ENCODE measurements at regions not wholly inside any gene's neighbourhood (a gene's known extent, or its start where the extent isn't known, plus 50 kb on each side); places are given as distances from the start of the nearest gene placed in this dataset.
A peak's percentile ranks its signal among the peaks of the same experiment; 100 is the strongest.

DNA sequence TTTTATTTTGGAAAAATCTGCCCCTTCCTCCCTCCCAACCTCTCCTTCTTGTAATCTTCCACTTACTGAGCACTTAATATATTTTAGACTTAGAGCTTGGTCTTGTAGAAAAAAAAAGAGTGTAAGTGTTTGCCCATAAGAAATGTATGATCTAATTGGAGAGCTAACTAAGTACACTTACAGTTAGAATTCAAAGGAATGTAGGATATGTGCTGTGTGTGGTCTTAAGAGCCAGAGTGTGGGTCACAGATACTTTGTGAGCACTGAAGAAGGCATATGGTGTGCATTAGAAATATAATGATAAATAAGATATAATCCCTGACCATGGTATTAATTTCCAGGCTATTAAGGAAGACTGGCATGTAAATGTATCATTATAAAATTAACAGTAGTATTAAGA, 91.8 kb upstream of the ZNF521 start:
- DNase-seq (ENCODE audit: low spot score), result no peak

DNA sequence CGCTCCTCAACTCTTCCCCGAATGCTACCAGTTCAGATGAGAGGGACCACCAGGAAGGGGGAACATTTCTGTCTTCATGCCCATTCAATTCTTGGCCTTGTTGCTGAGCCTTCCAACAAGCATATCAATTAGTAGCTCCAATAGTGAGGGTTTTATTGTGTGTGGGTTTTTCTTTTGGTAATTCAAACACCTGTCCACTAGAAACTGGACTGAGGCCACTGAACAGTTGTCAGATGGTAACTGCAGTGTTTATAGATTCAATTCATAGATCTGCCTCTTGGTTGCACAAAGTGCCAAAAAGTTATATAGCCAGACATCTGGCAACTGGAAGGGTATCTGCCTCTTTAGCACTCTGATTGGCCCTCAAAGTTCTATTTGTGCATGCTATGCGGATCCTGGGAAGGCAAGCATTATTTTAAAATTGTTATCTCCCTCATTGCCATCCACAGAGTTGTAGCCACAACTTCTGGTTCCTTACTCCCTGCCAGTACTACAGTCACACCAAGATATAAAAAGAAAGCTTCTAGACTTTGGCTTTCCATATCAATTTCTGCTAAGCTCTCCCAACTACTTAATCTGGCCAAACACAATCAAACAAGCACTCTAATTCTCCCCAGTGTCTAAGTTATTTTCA, 83.3 kb upstream of the ZNF521 start:
- no peak for DNase-seq (ENCODE audit: low spot score)

DNA sequence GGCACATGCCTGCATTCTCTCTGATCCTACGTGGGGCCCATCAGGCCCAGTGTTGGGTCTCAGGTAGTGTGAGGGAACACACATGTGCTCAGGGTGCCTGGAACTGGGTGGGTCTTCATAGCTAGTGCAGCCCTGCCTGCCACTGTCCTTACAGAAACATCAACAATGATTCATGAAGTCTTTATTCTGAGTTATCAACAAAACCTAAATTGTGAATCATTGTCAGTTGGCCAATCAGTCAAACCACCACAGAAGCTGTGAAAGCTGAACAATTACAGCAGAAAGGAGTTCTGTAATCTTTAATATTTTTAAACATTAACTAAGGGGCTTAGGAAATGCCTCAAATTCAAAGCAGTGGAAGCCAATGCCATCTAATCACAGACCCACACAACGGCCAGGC, 82.8 kb upstream of the ZNF521 start:
- DNase-seq (ENCODE audit: low spot score), result no peak

DNA sequence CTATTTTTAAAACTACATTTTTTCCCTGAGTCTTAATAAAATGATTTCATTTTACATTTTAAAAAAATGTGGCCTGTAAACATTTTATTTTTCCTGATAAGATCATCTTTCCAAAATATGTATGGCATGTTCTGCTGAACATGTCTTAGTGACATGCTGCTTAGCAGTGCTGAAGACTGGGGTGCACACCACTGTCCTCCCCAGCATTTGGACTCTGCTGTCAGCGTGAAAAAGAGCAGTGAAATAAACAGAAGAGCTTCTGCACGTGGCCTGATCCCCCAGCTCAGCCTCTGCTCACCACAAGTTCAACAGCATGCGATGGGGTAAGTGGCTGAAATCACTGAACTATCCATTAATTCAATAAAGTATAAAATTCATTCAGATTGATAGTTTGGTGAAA, 81.6 kb upstream of the ZNF521 start:
- no peak for DNase-seq (ENCODE audit: low spot score)

DNA sequence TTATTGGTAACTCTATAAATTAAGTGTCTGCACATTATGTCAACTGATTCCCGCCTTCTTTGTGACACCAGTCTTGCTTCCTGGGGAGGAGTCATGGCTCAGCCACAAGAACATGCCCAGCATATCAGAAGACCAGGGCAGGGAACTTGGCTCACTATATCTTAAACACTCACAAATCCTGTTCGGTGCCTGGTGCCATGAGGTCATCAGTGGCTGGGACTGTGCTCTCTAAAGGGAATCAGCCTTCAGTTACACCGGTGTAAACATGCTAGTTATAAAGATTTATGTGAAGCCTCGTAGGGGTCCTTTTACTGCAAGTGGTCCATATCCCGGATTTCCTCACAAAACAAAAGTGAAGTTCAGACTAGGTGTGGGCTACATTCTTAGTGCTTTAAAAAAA, 73.1 kb upstream of the ZNF521 start:
- DNase-seq (ENCODE audit: low spot score), result peak; percentile 30

DNA sequence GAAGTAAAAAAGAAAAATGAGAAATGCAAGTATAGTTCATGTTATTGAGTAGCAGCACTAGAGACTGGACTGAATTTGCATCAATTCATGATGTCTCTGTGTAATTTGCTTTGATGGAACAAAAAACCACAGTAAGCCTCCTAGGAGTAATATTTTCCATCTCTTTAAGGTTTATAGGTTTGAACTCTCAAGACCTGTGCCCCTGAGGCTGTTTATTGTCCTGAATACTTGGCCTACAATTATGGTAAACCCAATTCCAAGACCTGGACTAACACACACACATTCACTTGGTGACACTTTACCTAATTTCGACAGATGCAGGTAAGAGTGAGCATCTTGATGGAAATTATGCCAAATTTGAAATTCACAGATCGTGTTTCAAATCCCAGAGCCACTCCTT, 71.8 kb upstream of the ZNF521 start:
- no peak for DNase-seq (ENCODE audit: low spot score)

DNA sequence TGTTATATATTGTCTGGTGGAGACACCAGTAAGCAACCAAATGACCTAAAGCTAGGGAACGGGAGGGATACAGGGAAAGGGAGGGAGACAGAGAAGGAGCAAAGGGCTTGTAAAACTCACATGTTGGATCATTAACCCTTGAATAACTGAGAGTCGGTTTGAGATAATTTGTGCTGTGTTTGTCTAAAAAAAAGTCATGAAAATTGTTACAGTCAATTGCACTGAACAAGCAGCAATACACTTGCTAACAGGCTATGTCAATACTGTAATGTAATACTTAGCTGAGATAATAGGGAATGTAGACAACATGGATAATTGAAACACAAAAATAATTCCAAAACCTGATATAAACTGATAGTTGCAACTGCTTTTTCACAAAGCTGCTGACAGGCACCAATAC, 71.3 kb upstream of the ZNF521 start:
- DNase-seq (ENCODE audit: low spot score), result no peak

DNA sequence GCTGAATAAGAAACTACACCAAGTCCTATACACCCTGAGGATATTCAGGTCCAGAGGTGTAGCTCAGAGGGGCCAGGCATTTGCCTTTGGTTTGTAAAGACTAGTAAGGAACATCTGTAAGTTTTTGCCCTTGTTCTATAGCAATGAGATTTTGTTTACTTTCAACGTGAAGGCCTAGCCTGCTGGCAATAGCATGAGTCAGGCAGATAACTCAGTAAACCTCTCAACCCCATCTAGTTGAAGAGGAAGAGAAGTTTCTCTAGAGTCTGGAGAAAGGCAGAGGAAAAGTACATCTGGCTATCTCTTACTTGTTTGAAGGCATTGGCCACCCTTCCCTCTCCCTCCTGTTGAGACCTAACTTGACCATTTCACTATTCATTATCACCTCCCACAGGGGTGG, 70.3 kb upstream of the ZNF521 start:
- DNase-seq (ENCODE audit: low spot score), result no peak

DNA sequence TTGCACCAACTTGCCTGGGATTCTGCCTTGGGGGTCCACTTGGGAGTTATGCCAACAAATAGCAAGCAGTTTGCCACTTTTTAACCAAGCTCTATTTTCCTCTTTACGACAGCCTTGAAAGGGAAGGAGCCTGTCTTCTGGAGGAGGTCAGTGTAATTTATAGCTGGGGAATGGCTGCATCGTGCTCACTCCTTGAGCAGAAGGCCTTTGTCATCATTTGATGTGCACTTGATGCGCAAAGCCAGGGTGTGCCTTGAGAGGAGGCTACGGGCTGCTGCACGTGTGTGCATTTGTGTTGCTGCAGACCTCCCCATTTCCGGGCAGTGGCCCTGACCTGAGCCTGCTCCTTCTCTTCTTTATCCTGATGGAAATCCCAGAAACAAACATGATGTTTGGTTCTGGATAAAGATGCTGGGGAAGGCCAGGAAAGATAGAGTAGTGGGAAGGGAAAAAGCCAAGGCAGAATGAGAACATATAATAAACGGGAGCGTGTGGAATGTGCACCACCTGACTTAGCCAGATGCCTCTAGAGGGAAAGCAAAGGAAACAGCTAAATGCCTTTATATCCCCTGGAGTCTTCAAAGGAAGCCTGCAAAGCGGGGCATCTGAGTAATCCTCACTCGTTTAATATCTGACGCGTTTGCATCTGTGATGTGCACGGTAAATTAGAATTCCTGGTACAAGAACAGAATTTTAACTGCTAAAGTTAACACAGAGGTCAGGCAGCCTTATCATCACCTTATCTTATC, 68.3 kb upstream of the ZNF521 start:
- peak; percentile 44 for DNase-seq (ENCODE audit: low spot score)

DNA sequence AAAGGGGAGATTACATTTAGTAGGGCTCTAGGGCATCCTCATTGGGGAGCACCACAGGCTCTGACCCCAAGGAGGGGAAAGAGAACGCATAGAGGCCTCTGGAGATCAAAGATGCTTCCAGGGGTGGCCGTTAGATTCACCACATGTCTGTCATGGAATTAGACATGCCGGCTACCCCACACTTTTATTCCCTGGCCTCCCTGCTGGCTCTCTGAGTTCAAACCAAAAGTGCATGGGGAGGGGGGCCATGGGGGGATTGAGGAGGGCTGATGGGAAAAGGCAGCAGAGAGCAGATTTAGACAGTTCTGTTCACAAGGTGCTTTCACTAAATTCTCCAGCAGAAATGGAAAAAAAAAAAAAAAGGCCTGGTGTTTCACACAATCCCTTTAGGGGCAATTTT, 64.4 kb upstream of the ZNF521 start:
- DNase-seq (ENCODE audit: low spot score), result no peak

DNA sequence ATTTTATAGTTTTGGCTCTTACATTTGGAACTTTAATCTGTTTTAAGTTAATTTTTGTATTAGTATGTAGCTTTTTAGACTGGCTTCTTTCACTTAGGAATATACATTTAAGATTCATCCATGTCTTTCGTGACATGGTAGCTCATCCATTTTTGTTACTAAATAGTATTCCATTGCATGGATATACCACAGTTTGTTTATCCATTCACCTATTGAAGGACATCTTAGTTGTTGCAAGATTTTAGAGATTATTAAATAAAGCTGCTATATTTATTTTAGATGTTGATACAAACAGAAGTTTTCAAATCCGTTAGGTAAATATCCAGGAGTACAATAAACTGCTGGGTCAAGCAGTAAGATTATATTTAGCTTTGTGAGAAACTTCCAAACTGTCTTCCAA, 58.0 kb upstream of the ZNF521 start:
- DNase-seq (ENCODE audit: low spot score), result no peak

DNA sequence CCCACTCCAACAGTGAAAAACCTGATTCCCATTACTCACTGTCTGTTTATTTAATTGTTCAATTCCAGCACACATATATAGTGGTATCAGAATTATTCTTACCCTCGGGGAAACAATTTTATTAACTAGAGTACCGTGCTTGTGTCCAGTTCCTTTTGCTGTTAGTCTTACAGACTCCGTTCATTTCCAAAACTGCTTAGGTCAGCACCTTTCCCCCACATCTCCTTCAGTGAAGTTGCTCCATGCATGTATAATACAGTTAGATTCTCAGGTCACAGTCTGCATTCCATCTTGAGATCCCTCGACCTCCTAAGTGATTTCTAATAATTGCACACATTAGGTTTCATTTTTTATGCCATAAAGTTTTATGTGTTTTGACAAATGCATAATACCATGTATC, 56.3 kb upstream of the ZNF521 start:
- no peak for DNase-seq (ENCODE audit: low spot score)
